Caco-2 (cell line): ENCODE measurements at regions not wholly inside any gene's neighbourhood (a gene's known extent, or its start where the extent isn't known, plus 50 kb on each side); places are given as distances from the start of the nearest gene placed in this dataset.

ENCODE experiments used
- BruUV-seq: library from RNA; stranded (reverse); fragments of 400-500 nt; replicated peaks from 2 replicates; lab custom pipeline; 2021; lab: Mats Ljungman, UMichigan
- CTCF ChIA-PET: fragments of 300-600 bp; sonication (Branson Sonifier 250); formaldehyde crosslinking; loops from one replicate; lab custom pipeline; 2022; ENCODE audit warnings: antibody characterized with exemption; lab: Charles Lee
- POLR2A ChIA-PET: fragments of 300-600 bp; sonication (Branson Sonifier 250); formaldehyde crosslinking; loops from one replicate; lab custom pipeline; 2022; ENCODE audit warnings: antibody characterized with exemption; lab: Charles Lee
- DNase-seq, 2 experiments: peaks; one replicate each; pipeline versions ENCODE4 v3.0.0 to v3.0.0-alpha.2; 2020 to 2022
- H3K27me3 ChIP-seq: replicated peaks from 2 replicates; pipeline ENCODE4 v1.6.0; 2011; ENCODE audit warnings: low read length; ENCODE audit not compliant: control insufficient read depth, insufficient read depth
- H3K36me3 ChIP-seq: 2 replicates; pipeline ENCODE4 v1.5.1; 2011; ENCODE audit warnings: low read length; ENCODE audit not compliant: control insufficient read depth, insufficient read depth
- H3K4me1 ChIP-seq: fragments of 250-450 bp; sonication (Bioruptor Pico); 2 replicates; pipeline ENCODE4 v1.5.1; 2020; ENCODE audit warnings: mild to moderate bottlenecking
- H3K4me3 ChIP-seq: 2 replicates; pipeline ENCODE4 v1.5.1; 2011; ENCODE audit warnings: low read depth, mild to moderate bottlenecking, control low read depth, low read length
- H3K9me3 ChIP-seq: fragments of 250-450 bp; sonication (Bioruptor Pico); 2 replicates; pipeline ENCODE4 v1.5.1; 2020; ENCODE audit warnings: mild to moderate bottlenecking, moderate library complexity
- H3K27ac Mint-ChIP-seq: one replicate; pipeline ENCODE4 v1.8.0; 2022; ENCODE audit warnings: mixed read lengths; ENCODE audit not compliant: unreplicated experiment
- H3K27me3 Mint-ChIP-seq: one replicate; pipeline ENCODE4 v1.8.0; 2022; ENCODE audit warnings: mixed read lengths; ENCODE audit not compliant: insufficient read depth, unreplicated experiment
- H3K36me3 Mint-ChIP-seq: one replicate; pipeline ENCODE4 v1.8.0; 2022; ENCODE audit warnings: mild to moderate bottlenecking, mixed read lengths; ENCODE audit not compliant: insufficient read depth, unreplicated experiment
- H3K4me1 Mint-ChIP-seq: one replicate; pipeline ENCODE4 v1.8.0; 2022; ENCODE audit warnings: low read depth, mixed read lengths; ENCODE audit not compliant: unreplicated experiment
- H3K4me3 Mint-ChIP-seq: one replicate; pipeline ENCODE4 v1.8.0; 2022; ENCODE audit warnings: mild to moderate bottlenecking, moderate library complexity, mixed read lengths; ENCODE audit not compliant: unreplicated experiment
- H3K9me3 Mint-ChIP-seq: one replicate; pipeline ENCODE4 v1.8.0; 2022; ENCODE audit warnings: mixed read lengths; ENCODE audit not compliant: unreplicated experiment
- CTCF ChIP-seq, 2 experiments: fragments of 200-600 bp in 1 of 2; IDR thresholded peaks; 1 replicate in 1 of 2; 2 replicates in 1 of 2; pipeline versions ENCODE4 v1.5.1 to v1.8.0; 2011 to 2022; ENCODE audit warnings: antibody characterized with exemption in 1 of 2, control low read depth in 1 of 2, inconsistent platforms in 1 of 2, low read depth in 1 of 2, low read length in 1 of 2, mild to moderate bottlenecking in 1 of 2, moderate library complexity in 1 of 2; ENCODE audit not compliant: insufficient read depth in 1 of 2, severe bottlenecking in 1 of 2, unreplicated experiment in 1 of 2
- intact Hi-C: fragments of 100-400 bp; cut with micrococcal nuclease; formaldehyde crosslinking; loops from one replicate; pipeline ENCODE4 v1.10.0; 2022; ENCODE audit not compliant: unreplicated experiment

- ChIA-PET POLR2A (no interaction called here), CTCF (interaction anchor here (0.6 kb wide), 1 partner anchor 165 kb away, joined by 4 read pairs; no protein-coding TSS in a partner anchor)
- Histone ChIP-seq H3K4me3 (no peak overlapping the region), H3K4me1 (no peaks in the 10 kb centered on the region), H3K27me3 (no peaks in the 10 kb centered on the region; the same call in none of the 2 replicates), H3K9me3 (no peaks in the 10 kb centered on the region; the same call in 1 of the 2 replicates), H3K36me3 (no peaks in the 10 kb centered on the region)
- Mint-ChIP-seq H3K9me3 (peaks cover 9% of the 10 kb centered on the region), H3K27me3 (peaks cover 29% of the 10 kb centered on the region), H3K4me1 (no peaks in the 10 kb centered on the region), H3K27ac (no peak overlapping the region), H3K36me3 (no peaks in the 10 kb centered on the region), H3K4me3 (no peak overlapping the region)
- TF ChIP-seq CTCF (IDR thresholded peaks at IDR 0.05; ENCODE audit: insufficient read depth in 1 of 2, low read depth in 1 of 2, low read length in 1 of 2, severe bottlenecking in 1 of 2, unreplicated experiment in 1 of 2) = no peak
- no TSS peak for BruUV-seq
- DNase-seq = no peak
- intact Hi-C loops = no loop called here
Measured at GRCh38 chr12:4203772-4204376, 69.7 kb upstream of the CCND2 start.

- BruUV-seq = no TSS peak
- peaks cover 2% of the 10 kb centered on the region for H3K27me3 ChIP-seq
- Mint-ChIP-seq H3K27ac (no peak overlapping the region), H3K4me3 (no peak overlapping the region), H3K4me1 (no peaks in the 10 kb centered on the region), H3K27me3 (peaks cover 26% of the 10 kb centered on the region), H3K36me3 (no peaks in the 10 kb centered on the region), H3K9me3 (peaks cover 9% of the 10 kb centered on the region)
- ChIA-PET CTCF (no interaction called here), POLR2A (no interaction called here)
- TF ChIP-seq CTCF (IDR thresholded peaks at IDR 0.05; ENCODE audit: insufficient read depth in 1 of 2, low read depth in 1 of 2, low read length in 1 of 2, severe bottlenecking in 1 of 2, unreplicated experiment in 1 of 2) = no peak
- no peak for DNase-seq
- no peak overlapping the region for H3K4me3 ChIP-seq
- H3K9me3 ChIP-seq = no peaks in the 10 kb centered on the region; the same call in 1 of the 2 replicates
- intact Hi-C loops = no loop called here
- H3K4me1 ChIP-seq = no peaks in the 10 kb centered on the region
- no peaks in the 10 kb centered on the region for H3K36me3 ChIP-seq
Measured at GRCh38 chr12:4202918-4203317, 70.6 kb upstream of the CCND2 start.

GRCh38 chr12:4202487-4202886 lies 71.1 kb upstream of the CCND2 start:
- TF ChIP-seq CTCF (IDR thresholded peaks at IDR 0.05; ENCODE audit: insufficient read depth in 1 of 2, low read depth in 1 of 2, low read length in 1 of 2, severe bottlenecking in 1 of 2, unreplicated experiment in 1 of 2) = no peak
- no TSS peak for BruUV-seq
- H3K36me3 ChIP-seq = no peaks in the 10 kb centered on the region
- no peaks in the 10 kb centered on the region; the same call in 1 of the 2 replicates for H3K9me3 ChIP-seq
- POLR2A ChIA-PET = no interaction called here
- H3K27me3 Mint-ChIP-seq = peaks cover 26% of the 10 kb centered on the region
- H3K27ac Mint-ChIP-seq = no peak overlapping the region
- no peaks in the 10 kb centered on the region for H3K36me3 Mint-ChIP-seq
- CTCF ChIA-PET = no interaction called here
- no peak for DNase-seq
- no peak overlapping the region for H3K4me3 Mint-ChIP-seq
- H3K27me3 ChIP-seq = peaks cover 2% of the 10 kb centered on the region
- peaks cover 9% of the 10 kb centered on the region for H3K9me3 Mint-ChIP-seq
- intact Hi-C loops = no loop called here
- H3K4me1 Mint-ChIP-seq = no peaks in the 10 kb centered on the region
- no peaks in the 10 kb centered on the region for H3K4me1 ChIP-seq
- H3K4me3 ChIP-seq = no peak overlapping the region
